HS-5 (cell line): ENCODE measurements at regions not wholly inside any gene's neighbourhood (a gene's known extent, or its start where the extent isn't known, plus 50 kb on each side); places are given as distances from the start of the nearest gene placed in this dataset.

Experiments
- DNase-seq: peaks from one replicate; pipeline ENCODE4 v3.0.0-alpha.2; 2012; ENCODE audit warnings: low read depth

- no peak for DNase-seq
These were observed 543.2 kb upstream of the ZNF608 start for GRCh38 chr5:125289606-125290005.

DNA sequence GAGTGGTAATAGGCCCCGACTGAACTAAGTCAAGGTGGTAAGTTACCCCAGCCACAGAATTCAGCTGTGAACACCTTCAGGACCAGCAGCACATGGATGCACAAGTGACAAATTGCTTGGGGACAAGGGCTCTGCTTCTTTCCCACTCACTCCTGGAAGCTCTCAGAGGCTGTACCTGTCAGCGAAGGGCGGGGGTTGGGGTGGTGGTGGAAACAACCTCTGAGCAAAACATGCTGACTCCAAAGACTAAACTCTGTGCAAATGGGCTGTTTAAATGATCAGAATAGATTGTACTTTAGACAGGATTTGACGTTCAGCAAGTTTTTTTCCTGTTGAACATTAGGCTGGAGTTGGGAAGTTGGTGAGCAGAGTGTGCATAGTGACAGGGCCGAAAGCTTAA, 544.5 kb upstream of the ZNF608 start:
- DNase-seq: no peak

GRCh38 chr5:125291447-125291846, 545.0 kb upstream of the ZNF608 start:
- no peak for DNase-seq

DNA sequence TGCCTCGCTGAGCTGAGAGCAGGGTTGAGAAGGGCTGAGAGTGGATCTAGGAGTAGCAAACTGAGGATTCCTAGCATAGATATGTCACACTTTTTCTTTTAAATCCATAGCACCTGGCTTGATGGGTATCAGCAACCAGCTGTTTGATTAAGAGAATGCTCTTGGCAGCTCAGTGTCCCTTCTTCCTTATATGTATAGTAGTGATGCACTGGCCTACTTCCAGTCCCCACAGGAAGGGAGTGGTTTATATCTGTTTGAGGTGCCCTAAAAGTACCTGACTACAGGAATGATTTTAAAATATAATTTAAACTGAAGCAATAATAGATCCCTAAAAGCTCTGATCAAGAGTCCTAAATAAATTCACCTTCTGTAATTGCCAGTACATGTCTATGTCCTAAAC, 546.8 kb upstream of the ZNF608 start:
- DNase-seq: no peak

DNA sequence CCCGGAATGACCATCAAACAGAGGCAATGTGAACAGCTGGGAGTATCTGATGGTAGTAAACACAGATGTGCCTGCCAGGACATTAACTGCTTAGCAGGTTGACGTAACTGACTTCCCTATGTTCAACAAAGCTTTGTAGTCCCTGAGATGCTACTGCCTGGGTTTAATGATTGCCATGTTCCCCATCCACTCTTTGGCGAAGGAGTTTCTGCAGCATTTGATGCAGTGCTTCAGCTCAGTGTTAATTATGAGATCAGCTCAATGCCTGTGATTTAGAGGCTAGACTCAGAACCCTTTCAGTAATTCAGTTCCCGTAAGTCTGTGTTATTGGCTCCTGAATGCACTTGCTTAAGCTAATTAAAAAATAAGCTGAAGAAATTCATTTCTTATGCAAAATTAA, 547.3 kb upstream of the ZNF608 start:
- no peak for DNase-seq

DNA sequence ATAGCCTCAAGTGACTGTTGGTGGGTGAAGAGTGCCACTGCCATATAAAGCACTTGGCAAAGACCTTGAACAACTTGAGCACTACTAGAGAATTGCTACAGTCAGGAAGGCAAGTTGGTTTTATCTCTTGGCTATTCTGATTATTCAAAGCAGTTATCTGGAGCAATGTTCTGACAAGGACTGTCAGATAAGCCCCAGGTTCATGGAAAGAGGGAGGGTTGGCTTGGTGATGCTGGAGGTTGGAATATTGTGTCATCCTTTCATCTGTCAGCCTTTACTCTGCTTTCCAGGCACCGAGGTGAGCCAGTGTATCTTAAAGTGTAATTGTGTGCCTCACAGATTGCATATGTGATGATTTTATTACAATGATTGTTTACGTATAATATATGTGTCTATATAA, 548.4 kb upstream of the ZNF608 start:
- no peak for DNase-seq

GRCh38 chr5:125295405-125295872, 549.0 kb upstream of the ZNF608 start:
- no peak for DNase-seq

DNA sequence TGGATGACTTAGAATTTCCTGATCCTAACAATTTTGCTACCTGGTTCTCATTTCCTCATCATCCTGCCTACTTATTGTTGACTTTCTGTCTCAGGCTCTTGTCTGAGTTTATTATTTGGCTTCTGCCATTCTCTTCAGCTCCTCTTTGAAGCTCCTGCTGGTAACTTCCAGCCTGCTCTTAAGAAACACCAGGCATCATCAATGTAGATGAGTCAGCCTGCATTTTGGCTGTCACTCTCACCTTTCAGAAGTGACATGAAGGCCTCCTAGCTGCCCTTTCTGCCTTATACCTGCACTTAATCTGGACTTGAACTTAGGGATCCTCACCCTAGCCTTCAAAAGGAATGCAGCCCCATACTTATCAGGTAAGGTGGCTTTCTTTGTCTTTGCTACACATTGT, 551.8 kb upstream of the ZNF608 start:
- no peak for DNase-seq

GRCh38 chr5:125298746-125299379, 552.4 kb upstream of the ZNF608 start:
- DNase-seq: no peak

- DNase-seq: no peak
These were observed 555.3 kb upstream of the ZNF608 start for GRCh38 chr5:125301711-125302110.

GRCh38 chr5:125302577-125302976, 556.1 kb upstream of the ZNF608 start:
- DNase-seq: no peak

DNA sequence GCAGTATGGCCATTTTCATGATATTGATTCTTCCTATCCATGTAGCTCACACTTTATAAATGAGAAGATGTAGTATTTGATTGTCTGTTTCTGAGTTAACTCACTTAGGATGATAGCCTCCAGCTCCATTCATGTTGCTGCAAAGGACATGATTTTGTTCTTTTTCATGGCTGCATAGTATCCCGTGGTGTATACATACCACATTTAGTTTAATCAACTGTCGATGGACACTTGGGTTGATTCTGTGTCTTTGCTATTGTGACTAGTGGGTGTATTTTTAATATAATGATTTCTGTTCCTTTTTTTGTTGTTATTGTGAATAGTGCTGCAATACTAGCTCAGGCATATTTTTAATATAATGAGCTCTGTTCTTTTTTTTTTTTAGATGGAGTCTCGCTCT, 560.3 kb upstream of the ZNF608 start:
- no peak for DNase-seq

GRCh38 chr5:125310749-125311148, 564.3 kb upstream of the ZNF608 start:
- no peak for DNase-seq

DNA sequence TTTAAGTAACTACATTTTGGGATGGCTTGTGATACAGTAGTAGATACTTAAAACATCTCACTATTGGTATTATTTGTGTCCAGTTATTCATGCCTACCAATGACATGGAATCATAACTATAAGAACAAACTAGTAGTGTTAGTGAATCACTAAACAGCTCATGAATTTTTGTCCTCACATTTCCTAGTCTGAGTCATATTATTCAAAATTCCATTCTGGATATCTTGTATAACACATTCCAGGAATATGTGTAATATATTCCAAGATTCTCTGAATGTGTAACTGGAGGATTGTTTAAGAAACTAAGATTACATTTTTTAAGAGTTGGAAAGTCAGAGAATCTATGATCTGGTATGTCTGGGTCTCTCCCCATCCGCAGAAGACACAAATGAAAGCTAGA, 565.3 kb upstream of the ZNF608 start:
- DNase-seq: peak; percentile 86

DNA sequence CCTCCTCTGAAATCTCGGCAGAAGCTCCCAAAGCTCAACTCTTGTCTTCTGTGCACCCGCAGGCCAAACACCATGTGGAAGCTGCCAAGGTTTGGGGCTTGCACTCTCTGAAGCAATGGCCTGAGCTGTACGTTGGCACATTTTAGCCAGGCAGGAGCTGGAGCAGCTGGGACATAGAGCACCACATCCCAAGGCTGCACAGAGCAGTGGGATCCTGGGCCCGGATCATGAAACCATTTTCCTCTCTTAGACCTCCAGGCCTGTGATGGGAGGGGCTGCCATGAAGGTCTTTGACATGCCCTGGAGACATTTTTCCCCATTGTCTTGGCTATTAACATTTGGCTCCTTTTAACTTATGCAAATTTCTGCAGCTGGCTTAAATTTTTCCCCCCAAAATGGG, 567.1 kb upstream of the ZNF608 start:
- no peak for DNase-seq

GRCh38 chr5:125315306-125315705, 568.9 kb upstream of the ZNF608 start:
- DNase-seq: no peak

GRCh38 chr5:125316391-125316790, 570.0 kb upstream of the ZNF608 start:
- no peak for DNase-seq

GRCh38 chr5:125316915-125317535, 570.6 kb upstream of the ZNF608 start:
- DNase-seq: no peak

DNA sequence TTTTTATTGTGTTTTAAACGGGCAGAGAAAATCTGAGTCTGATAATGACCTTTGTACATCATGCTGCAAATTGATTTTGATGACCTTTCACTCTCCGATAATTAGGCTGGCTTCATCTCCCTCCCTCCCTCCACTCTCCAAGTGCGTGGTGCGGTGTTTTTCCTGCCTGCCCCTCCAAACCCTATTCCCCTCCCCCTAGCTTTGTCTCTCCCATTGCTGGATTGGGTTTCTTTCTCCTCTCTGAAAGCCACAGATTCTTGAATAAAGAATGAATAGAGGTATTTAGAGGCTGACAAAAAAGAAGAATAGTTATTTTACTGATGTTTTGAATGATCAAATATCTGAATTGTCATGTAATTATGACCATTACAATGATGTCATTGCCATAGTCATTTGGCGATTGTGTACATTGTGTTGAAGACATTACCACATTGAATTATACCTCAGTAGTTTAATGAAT, 571.1 kb upstream of the ZNF608 start:
- no peak for DNase-seq

- DNase-seq: no peak
These were observed 575.2 kb upstream of the ZNF608 start for GRCh38 chr5:125321654-125322053.

GRCh38 chr5:125323613-125324012, 577.2 kb upstream of the ZNF608 start:
- no peak for DNase-seq

- no peak for DNase-seq
These were observed 579.2 kb upstream of the ZNF608 start for GRCh38 chr5:125325488-125326149.

DNA sequence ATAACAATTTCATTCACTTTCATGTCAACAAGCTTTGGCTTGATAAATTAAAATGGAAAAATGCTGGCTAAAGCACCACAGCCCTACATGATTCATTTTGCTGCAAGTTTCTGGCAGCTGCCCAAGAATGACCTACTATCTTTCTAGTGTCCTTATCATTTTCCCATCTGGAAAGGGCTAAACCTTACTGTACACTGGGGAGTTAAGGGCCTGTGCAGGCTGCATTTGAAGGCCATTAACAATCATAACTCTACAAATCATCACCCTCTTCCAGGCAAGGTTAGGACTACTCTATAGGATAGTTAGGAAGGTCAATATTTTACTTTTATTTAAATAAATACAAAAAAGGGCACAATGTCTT, 579.7 kb upstream of the ZNF608 start:
- peak; percentile 68 for DNase-seq

GRCh38 chr5:125327676-125328075, 581.2 kb upstream of the ZNF608 start:
- no peak for DNase-seq
